ENCODE measurements at regions not wholly inside any gene's neighbourhood (a gene's known extent, or its start where the extent isn't known, plus 50 kb on each side); places are given as distances from the start of the nearest gene placed in this dataset.

DNA sequence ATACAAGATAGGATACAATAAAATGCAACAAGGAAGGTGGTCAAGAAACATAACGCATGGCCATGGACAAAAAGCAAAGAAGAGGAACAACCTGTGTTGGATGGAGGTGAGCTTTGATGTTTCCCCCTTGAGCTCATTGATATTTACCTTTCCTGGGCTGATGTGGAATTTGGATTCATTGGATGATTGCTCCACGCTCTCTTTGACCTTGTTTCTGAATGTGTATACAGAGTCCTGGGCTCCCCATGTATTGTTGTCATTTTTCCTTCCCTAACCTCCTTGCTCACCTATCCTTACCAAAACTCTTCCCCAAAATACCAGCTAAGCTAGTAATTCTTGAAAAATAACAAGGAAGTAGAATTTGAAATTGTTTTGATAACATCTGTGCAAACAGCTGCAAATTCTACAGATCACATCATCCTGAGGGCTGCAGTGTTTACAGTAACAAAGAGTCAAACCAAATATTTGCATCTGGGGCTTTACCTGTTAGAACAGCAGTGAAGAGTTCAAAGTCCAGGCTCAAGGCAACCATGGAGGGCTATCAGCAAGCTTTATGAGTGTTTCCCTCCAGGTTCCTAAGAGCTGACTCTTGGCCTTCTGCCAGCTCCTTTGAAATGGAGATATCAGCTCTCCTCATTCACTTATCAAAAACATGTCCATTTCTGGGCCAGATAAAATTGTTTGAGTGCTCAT lies 214.3 kb upstream of the MARCKS start:
- H3K4me1 ChIP-seq (ENCODE audit: insufficient read depth), result peaks cover 3% of the 10 kb centered on the region
- no peaks in the 10 kb centered on the region for H3K36me3 ChIP-seq
- H3K27me3 ChIP-seq, result no peaks in the 10 kb centered on the region
- H3K9me3 ChIP-seq, result no peaks in the 10 kb centered on the region
- no peak for DNase-seq
- intact Hi-C loops (cut with DNase I), result no loop called here
- H3K4me3 ChIP-seq, result no peak overlapping the region
- no peak overlapping the region for H3K27ac ChIP-seq
- WGBS, 3 donors, result 91 to 96% (median 95%) methylated on average over 2 of the region's 2 CpGs
- no peak for TF ChIP-seq POLR2A (IDR thresholded peaks at IDR 0.05)
- no peak for TF ChIP-seq EP300 (IDR thresholded peaks at IDR 0.05)
- TF ChIP-seq, protein P1, sequence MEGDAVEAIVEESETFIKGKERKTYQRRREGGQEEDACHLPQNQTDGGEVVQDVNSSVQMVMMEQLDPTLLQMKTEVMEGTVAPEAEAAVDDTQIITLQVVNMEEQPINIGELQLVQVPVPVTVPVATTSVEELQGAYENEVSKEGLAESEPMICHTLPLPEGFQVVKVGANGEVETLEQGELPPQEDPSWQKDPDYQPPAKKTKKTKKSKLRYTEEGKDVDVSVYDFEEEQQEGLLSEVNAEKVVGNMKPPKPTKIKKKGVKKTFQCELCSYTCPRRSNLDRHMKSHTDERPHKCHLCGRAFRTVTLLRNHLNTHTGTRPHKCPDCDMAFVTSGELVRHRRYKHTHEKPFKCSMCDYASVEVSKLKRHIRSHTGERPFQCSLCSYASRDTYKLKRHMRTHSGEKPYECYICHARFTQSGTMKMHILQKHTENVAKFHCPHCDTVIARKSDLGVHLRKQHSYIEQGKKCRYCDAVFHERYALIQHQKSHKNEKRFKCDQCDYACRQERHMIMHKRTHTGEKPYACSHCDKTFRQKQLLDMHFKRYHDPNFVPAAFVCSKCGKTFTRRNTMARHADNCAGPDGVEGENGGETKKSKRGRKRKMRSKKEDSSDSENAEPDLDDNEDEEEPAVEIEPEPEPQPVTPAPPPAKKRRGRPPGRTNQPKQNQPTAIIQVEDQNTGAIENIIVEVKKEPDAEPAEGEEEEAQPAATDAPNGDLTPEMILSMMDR (IDR thresholded peaks at IDR 0.05), result no peak

DNA sequence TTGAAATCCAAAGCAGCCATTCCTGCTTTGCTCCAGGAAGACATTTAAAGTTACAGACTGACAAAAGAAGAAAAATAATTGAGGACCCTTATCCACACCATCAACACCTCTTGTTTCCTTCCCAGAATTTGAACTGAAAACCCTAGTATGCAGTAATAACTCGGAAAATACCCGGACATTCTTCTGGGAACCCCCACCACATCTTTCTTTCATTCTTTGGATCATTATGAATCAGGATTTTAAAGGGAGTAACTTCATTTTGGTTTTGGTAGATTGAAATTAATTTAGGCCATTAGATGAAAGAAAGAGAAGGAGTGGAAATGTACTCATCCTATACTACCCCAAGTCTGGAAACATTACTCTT lies 213.8 kb upstream of the MARCKS start:
- WGBS, 3 donors, result 48 to 61% (median 56%) methylated on average over 2 of the region's 2 CpGs
- Histone ChIP-seq H3K9me3 (no peaks in the 10 kb centered on the region), H3K36me3 (no peaks in the 10 kb centered on the region), H3K4me1 (ENCODE audit: insufficient read depth) (peaks cover 3% of the 10 kb centered on the region), H3K27me3 (no peaks in the 10 kb centered on the region), H3K27ac (no peak overlapping the region), H3K4me3 (no peak overlapping the region)
- no peak for TF ChIP-seq POLR2A (IDR thresholded peaks at IDR 0.05)
- TF ChIP-seq, protein P1 (IDR thresholded peaks at IDR 0.05), result no peak
- TF ChIP-seq EP300 (IDR thresholded peaks at IDR 0.05), result no peak
- intact Hi-C loops (cut with DNase I), result no loop called here
- no peak for DNase-seq

DNA sequence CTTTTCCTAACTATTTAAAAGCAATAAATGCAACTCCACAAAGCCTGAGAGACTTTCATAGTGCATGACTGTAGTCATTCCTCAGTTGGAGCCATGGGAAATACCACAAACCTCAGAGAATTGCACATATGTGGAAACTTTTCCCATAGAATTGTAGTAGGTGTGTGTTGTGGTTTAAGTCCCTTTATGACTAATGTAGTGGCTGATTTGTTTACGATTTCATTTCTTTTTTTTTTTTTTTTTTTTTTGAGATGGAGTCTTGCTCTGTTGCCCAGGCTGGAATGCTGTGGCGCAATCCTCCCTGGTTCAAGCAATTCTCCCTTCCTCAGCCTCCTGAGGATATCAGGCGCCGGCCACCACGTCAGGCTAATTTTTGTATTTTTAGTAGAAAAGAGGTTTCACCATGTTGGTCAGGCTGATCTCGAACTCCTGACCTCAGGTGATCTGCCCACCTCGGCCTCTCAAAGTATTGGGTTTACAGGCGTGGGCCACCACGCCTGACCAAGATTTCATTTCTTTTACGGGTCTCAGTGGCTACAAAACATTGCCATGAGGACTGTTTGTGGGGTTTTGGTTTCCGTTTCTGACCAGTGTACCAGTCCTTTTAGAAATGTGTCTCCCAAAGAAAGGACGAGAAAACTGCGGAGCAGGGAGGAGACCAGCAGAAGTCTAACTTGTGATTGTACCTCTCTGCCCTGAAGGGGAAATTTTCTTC lies 212.1 kb upstream of the MARCKS start:
- no peak overlapping the region for H3K4me3 ChIP-seq

DNA sequence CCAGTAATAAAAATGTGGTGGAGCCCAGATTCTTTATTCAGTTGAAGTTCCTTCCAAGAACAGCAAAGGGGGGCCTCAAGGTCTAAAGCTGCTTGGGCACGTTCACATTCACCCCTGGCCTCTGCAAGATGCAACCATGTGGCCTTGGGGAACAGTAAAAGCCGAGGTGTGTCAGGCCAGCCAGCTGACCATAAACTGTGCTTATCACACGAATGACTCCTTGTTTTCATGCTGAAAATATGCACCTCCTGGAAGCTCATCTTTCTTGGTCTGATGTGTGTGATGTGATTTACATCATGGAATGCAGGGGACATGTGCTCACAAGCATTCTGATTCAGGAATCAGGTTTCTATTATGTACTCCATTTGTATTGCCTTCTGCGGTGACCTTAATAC lies 211.6 kb upstream of the MARCKS start:
- Histone ChIP-seq H3K27me3 (no peaks in the 10 kb centered on the region), H3K9me3 (no peaks in the 10 kb centered on the region), H3K4me1 (ENCODE audit: insufficient read depth) (peaks cover 3% of the 10 kb centered on the region), H3K36me3 (no peaks in the 10 kb centered on the region), H3K4me3 (no peak overlapping the region), H3K27ac (no peak overlapping the region)
- TF ChIP-seq EP300 (IDR thresholded peaks at IDR 0.05), result no peak
- TF ChIP-seq, protein P1 (IDR thresholded peaks at IDR 0.05), result no peak
- TF ChIP-seq POLR2A (IDR thresholded peaks at IDR 0.05), result no peak
- intact Hi-C loops (cut with DNase I), result no loop called here
- 27 to 36% (median 32%) methylated on average over 4 of the region's 4 CpGs for WGBS, 3 donors
- DNase-seq, result no peak

More for the DNA sequence above, 212.1 kb upstream of the MARCKS start:
- Histone ChIP-seq H3K4me1 (ENCODE audit: insufficient read depth) (peaks cover 3% of the 10 kb centered on the region), H3K9me3 (no peaks in the 10 kb centered on the region), H3K27me3 (no peaks in the 10 kb centered on the region), H3K27ac (no peak overlapping the region), H3K36me3 (no peaks in the 10 kb centered on the region)
- no peak for DNase-seq
- intact Hi-C loops (cut with DNase I), result no loop called here
- TF ChIP-seq POLR2A (IDR thresholded peaks at IDR 0.05), result no peak
- TF ChIP-seq, protein P1 (IDR thresholded peaks at IDR 0.05), result no peak
- no peak for TF ChIP-seq EP300 (IDR thresholded peaks at IDR 0.05)
- 87 to 93% (median 90%) methylated on average over 13 of the region's 13 CpGs for WGBS, 3 donors

All from ovary (tissue), 7 donors.